Dermis microvascular lymphatic vessel endothelial cell (primary cell): ENCODE measurements at regions not wholly inside any gene's neighbourhood (a gene's known extent, or its start where the extent isn't known, plus 50 kb on each side); places are given as distances from the start of the nearest gene placed in this dataset.

ENCODE experiments used
- DNase-seq, 2 donors: peaks; one replicate each; pipeline versions ENCODE4 v3.0.0 to v3.0.0-alpha.2; 2010; ENCODE audit warnings: low read depth in 2 of 2

GRCh38 chr5:167008705-167009104, 1282.7 kb upstream of the WWC1 start:
- DNase-seq: no peak

- no peak for DNase-seq
Measured at GRCh38 chr5:167011196-167011595, 1280.2 kb upstream of the WWC1 start.

DNA sequence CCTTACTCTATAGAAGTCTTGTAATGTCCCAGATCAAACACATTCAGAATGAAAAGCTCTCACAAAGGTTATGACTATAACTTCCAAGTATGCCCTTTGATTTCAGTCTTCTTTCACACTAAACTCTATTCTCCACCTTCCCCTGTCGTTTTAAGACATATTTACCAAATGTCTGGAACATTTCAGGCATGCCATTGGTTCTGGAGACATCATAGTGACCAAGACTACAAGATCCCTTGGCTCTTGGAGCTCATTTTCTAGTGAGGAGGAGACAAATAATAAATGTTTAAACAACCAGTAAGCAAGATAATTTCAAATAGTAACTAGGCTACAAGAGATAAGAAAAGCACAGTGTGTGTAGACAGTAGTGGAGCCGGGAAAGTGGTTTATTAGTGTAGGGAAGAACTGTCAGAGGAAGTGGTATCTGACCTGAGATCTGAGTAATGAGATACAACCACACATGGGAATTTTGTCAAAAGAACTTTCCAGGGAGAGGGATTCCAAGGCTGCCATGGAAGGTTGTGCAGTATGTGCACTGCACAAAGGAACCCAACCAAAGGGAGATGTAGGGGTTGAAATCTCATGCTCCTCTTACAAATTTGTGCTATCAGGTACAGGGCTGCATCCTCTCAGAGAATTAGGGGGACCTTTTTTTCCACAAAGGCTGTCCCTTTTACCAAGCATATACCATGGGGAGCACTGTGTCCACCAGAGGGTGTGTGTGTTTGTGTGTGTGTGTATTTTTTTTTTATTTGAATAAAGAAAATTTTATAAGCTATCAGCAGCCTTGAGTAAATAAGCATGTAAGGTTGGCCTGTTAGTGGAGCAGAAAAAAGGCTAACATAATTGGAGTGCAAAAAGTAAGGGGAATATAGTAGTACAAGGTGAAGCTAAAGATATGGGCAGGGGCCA, 1279.1 kb upstream of the WWC1 start:
- no peak for DNase-seq

DNA sequence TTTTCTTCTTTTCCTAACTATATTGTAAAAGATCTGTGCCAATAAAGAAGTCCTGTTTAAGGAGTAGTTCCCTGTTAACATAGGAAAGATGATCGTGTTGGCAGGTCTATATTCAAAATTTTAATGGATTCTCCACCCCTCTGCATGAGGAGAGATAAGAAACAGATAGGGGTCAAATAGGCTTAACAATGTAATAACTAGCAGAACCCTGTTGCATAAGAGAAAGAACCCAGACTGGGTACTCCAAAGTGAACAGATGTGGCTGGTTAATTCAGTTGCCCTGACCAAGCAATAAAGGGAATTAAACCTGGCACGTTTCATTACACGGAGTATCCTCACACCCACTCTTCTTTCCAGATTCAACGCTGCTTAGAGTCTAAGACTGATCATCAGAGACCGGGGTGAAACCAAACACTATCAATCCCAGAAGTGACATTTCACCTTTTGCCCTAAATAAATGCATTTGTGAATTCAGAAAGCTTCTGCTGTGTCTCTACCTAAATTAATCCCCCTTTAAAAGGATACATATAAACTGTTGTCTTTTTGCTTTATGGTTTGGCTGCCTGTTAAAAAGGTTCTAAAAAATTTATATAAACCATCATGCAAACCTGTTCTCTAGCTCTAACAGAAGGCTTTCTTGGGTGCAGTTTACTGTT, 1276.9 kb upstream of the WWC1 start:
- DNase-seq: no peak

DNA sequence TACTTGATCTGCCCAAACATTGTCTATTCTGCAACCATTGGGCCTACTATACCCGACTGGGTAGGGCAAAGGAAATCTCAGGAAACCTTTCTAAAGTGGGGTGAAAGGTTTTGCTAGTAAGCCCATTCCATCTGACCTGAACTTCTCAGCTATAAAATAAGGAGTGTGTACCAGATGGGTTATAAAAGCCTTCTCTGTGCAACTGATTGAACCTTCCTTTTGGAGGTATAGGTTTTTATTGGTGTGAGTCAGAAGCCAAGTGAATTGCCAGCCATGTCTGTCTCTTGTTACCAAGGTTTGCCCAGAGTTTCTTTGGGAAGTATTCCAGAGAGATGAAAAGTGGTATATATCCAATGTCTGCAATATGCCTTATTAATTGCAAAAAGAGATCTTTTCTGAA, 1271.0 kb upstream of the WWC1 start:
- DNase-seq: no peak

DNA sequence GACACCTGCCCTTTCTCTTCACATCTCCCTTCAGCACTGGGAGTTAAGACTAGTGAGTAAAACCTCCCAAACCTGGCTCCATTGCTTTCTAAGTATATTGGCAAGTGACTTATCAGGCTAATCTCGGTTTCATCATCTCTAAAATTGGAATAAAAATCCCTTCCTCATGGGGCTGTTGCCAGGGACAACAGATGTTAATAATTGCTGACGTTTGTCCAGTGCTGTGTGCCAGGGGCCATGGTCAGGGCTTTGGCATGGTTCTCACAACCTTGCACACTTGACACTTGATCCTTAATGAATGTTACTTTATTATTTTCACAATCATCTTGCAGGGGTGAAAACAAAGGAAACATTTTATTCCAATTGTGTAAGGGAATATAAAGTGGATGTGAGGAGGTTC, 1262.0 kb upstream of the WWC1 start:
- DNase-seq: no peak

GRCh38 chr5:167030500-167031120, 1260.8 kb upstream of the WWC1 start:
- DNase-seq: no peak

- no peak for DNase-seq
Measured at GRCh38 chr5:167036585-167036984, 1254.9 kb upstream of the WWC1 start.

GRCh38 chr5:167049043-167049663, 1242.3 kb upstream of the WWC1 start:
- DNase-seq: peak; percentile 14 to 27

DNA sequence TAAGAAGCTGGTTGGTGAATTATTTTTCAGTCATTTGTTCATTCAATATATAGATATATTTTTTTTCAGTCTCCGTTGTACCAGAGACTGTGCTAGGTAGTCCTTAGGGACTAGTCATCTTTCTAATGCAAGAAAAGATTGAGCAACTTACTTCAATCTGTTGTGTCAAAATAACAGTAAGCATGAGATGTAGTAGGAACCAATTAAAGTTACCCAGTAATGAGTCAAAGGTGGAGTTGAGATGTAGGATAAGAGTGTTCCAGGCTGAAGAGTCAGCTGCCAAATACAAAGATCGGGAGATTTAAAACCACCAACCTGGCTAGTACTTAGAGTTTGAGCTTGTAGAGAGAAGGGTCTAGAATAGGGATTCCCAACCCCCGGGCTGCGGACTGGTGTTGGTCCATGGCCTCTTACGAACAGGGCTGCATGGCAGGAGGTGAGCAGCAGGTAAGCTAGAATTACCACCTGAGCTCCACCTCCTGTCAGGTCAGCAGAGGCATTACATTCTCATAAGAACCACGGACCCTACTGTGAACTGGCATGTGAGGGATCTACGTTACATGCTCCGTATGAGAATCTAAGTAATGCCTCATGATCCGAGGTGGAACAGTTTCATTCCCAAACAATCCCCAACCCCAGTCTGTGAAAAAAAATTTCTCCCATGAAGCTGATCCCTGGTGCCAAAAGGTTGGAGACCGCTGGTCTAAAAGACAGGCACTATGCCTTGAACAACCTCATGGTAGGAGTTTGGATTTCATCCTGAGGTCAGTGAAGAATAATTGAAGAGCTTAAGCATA, 1241.5 kb upstream of the WWC1 start:
- DNase-seq: no peak

- peak; percentile 24 to 71 for DNase-seq
Measured at GRCh38 chr5:167050568-167051401, 1240.7 kb upstream of the WWC1 start.

- peak in 1 of 2 donors; percentile 9 for DNase-seq
Measured at GRCh38 chr5:167051402-167051768, 1240.1 kb upstream of the WWC1 start.

DNA sequence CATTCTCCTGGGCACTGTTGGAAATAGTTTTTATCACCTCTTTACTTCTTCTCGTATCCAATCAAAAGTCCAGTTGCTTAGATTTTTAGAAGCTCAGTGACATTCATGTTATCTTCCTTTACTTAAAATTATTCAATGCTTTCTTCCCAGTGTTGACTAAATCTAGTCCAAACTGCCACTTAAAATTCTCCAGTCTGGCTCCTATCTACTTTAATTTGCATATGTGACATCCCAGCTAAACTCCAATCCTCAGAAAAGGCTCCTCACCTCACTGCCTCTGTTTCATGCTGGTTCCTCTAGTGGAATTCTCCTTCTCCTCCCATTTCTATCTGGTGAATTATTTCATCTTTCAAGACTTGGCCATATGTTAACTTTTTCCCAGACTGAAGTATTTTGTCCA, 1238.7 kb upstream of the WWC1 start:
- no peak for DNase-seq

- DNase-seq: no peak
Measured at GRCh38 chr5:167057665-167058064, 1233.8 kb upstream of the WWC1 start.

DNA sequence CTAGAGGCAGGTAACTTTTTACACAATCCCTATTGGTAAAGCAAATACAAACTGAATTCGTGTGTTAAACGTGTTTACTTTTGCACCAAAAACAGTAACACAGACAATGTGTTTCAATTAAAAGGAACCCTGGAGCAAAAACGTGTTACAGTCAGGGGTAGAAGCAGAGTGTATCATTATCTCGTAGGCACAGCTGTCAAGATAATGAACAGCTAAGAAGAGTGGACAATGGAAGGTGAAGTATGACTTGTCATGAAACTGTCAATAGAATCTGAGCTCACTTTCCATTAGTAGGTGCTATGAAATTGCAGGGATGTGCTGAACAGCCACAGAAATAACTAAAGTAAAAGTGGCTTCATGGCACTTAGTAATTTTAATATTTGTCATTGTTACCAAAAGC, 1229.8 kb upstream of the WWC1 start:
- DNase-seq: no peak

DNA sequence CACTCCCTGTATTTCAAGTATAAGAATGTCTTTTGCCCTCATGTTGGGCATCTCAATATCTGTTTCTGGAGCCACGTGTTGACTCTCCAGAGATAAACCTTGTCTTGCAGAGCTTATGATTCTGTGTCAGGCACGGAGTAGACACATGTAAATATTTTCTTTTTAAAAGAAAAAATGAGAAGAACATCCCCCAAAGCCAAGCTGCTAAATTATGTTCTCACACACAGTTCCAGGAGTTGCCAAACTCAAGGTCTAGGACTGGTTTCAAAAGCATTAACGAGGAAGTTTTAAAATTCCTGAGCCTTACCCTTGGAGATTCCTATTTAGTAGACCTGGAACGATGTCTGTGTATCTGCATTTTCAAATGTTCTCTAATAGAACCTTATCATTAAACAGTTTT, 1228.3 kb upstream of the WWC1 start:
- no peak for DNase-seq

- DNase-seq: no peak
Measured at GRCh38 chr5:167063788-167064187, 1227.7 kb upstream of the WWC1 start.

GRCh38 chr5:167064198-167064776, 1227.2 kb upstream of the WWC1 start:
- no peak for DNase-seq

DNA sequence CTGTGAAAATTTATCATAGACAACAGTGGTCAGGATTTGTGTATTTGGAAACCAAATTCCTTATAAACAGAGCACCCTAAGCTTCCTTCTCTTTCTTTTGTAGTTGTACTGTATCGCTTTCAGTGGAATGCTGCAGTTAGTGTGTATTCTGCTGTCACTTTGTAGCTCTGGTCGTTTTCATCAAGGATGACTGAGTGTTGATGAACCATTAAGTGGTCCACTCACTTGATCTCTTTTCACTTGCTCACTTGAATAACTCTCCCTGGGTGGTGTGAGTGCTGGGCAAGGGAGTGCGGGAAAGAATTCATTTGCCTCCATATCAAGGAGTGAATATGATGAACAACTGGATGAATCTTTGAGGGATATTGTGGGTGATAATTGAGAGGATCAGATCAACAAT, 1225.7 kb upstream of the WWC1 start:
- DNase-seq: no peak

DNA sequence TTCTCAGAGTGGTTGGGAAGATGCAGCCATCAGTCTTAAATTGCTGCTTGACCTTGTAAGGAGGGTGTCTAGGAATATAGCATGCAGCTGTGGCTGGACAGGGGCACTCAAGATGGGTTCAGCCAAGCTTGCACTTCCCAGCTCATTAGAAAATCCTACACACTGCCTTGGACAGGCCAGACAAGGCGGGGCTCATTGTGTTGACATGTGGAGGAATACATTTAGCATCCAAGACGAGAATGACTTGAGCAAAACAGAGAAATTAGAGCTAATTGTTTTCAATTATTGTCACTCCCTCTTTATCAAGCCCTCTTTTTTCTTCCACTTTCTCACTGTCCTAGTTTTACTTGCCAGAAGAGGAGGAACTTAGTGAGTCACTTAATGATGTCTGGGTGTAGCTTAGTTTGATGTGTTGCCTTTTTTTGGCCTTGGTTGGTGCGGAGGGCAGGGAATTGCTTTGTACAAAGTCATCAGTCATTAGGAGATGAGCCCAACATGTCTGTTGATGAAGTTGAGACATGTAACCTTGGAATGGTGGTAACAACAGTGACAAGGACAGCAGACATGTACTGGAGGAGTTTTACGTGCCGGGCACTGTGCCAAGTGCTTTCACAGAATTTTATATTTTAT, 1219.3 kb upstream of the WWC1 start:
- DNase-seq: no peak
